ENCODE measurements at regions not wholly inside any gene's neighbourhood (a gene's known extent, or its start where the extent isn't known, plus 50 kb on each side); places are given as distances from the start of the nearest gene placed in this dataset.

GRCh38 chrX:458631-459061, 71.9 kb upstream of the PPP2R3B start:
- Histone ChIP-seq H3K4me1 (ENCODE audit: low read length) (no peaks in the 10 kb centered on the region), H3K27me3 (ENCODE audit: low read depth, low read length) (no peaks in the 10 kb centered on the region), H4K20me1 (ENCODE audit: insufficient read depth, low read length) (no peaks in the 10 kb centered on the region), H3K36me3 (replicated peaks; ENCODE audit: low read depth, low read length) (no peaks in the 10 kb centered on the region), H3K9me3 (ENCODE audit: insufficient read depth, low read length) (peaks cover 4% of the 10 kb centered on the region; the same call in 1 of the 2 replicates), H3K79me2 (ENCODE audit: low read length) (no peaks in the 10 kb centered on the region), H3K4me2 (ENCODE audit: low read length) (no peak overlapping the region), H2AFZ (ENCODE audit: low read depth, low read length) (no peak overlapping the region), H3K9ac (ENCODE audit: low read length) (no peak overlapping the region), H3K27ac (ENCODE audit: low read length) (no peak overlapping the region), H3K4me3 (ENCODE audit: low read length) (no peak overlapping the region)
- TF ChIP-seq CTCF (IDR thresholded peaks at IDR 0.05; ENCODE audit: low read depth, low read length): no peak
- TF ChIP-seq EZH2phosphoT487 (IDR thresholded peaks at IDR 0.05; ENCODE audit: low read depth): no peak

GRCh38 chrX:459611-460010, 72.9 kb upstream of the PPP2R3B start:
- Histone ChIP-seq H3K79me2 (ENCODE audit: low read length) (no peaks in the 10 kb centered on the region), H2AFZ (ENCODE audit: low read depth, low read length) (no peak overlapping the region), H3K4me3 (ENCODE audit: low read length) (no peak overlapping the region), H3K4me1 (ENCODE audit: low read length) (no peaks in the 10 kb centered on the region), H3K36me3 (replicated peaks; ENCODE audit: low read depth, low read length) (no peaks in the 10 kb centered on the region), H4K20me1 (ENCODE audit: insufficient read depth, low read length) (no peaks in the 10 kb centered on the region), H3K9me3 (ENCODE audit: insufficient read depth, low read length) (peaks cover 4% of the 10 kb centered on the region; the same call in 1 of the 2 replicates), H3K27me3 (ENCODE audit: low read depth, low read length) (no peaks in the 10 kb centered on the region), H3K27ac (ENCODE audit: low read length) (no peak overlapping the region), H3K9ac (ENCODE audit: low read length) (no peak overlapping the region), H3K4me2 (ENCODE audit: low read length) (no peak overlapping the region)
- TF ChIP-seq CTCF (IDR thresholded peaks at IDR 0.05; ENCODE audit: low read depth, low read length) (no peak), EZH2phosphoT487 (IDR thresholded peaks at IDR 0.05; ENCODE audit: low read depth) (no peak)

- Histone ChIP-seq H3K9me3 (ENCODE audit: insufficient read depth, low read length) (peaks cover 4% of the 10 kb centered on the region; the same call in 1 of the 2 replicates), H2AFZ (ENCODE audit: low read depth, low read length) (no peak overlapping the region), H3K27me3 (ENCODE audit: low read depth, low read length) (no peaks in the 10 kb centered on the region)
Observed at GRCh38 chrX:460116-460515, 73.4 kb upstream of the PPP2R3B start.

More at GRCh38 chrX:460116-460515, 73.4 kb upstream of the PPP2R3B start:
- no peak overlapping the region for H3K4me3 ChIP-seq (ENCODE audit: low read length)
- no peak overlapping the region for H3K4me2 ChIP-seq (ENCODE audit: low read length)
- no peaks in the 10 kb centered on the region for H3K36me3 ChIP-seq (replicated peaks; ENCODE audit: low read depth, low read length)
- H3K79me2 ChIP-seq (ENCODE audit: low read length): no peaks in the 10 kb centered on the region
- H3K27ac ChIP-seq (ENCODE audit: low read length): no peak overlapping the region
- H3K4me1 ChIP-seq (ENCODE audit: low read length): no peaks in the 10 kb centered on the region
- H4K20me1 ChIP-seq (ENCODE audit: insufficient read depth, low read length): no peaks in the 10 kb centered on the region
- H3K9ac ChIP-seq (ENCODE audit: low read length): no peak overlapping the region
- TF ChIP-seq CTCF (IDR thresholded peaks at IDR 0.05; ENCODE audit: low read depth, low read length): no peak
- TF ChIP-seq EZH2phosphoT487 (IDR thresholded peaks at IDR 0.05; ENCODE audit: low read depth): no peak
